ENCODE measurements at regions not wholly inside any gene's neighbourhood (a gene's known extent, or its start where the extent isn't known, plus 50 kb on each side); places are given as distances from the start of the nearest gene placed in this dataset.

DNA sequence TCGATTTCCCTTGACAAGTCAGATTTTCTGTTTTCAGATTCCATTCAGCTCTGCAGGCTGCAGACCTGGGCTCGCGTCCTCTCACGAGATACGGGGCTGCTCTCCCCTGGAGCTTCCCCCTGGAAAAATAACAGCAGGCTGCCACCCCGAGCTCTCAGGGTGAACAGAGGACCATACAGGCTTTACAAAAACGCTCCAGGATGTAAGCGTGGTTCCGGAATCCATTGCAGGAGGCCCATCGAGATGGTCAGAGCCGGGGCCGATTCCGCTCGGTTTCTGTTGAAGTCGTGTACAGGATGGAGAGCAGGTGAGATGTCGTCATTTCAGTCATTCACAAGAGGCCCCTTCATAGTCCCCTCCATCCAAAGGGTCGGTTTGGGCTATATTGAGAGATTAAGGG is 297.7 kb upstream of the IRX4 start:
- DNase-seq: no peak

DNA sequence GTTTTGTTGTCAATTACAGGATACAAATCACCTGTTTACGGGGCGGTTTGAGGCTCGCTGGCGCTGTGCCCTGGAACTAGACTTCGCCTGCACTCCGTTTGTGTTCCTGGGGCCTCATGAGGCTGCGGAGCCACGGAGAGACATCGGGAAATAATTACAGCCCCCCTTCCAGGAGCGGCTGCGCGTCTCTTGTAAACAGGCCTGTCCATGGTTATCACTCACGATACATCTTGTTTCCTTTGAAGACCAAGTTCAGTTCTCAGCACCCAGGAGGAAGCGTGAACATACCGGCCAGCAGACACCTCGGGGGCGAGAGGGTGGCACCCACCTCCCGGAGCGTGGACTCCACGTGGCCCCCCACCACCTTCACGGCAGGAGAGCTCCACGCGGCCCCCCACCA is 297.1 kb upstream of the IRX4 start:
- DNase-seq: no peak

DNA sequence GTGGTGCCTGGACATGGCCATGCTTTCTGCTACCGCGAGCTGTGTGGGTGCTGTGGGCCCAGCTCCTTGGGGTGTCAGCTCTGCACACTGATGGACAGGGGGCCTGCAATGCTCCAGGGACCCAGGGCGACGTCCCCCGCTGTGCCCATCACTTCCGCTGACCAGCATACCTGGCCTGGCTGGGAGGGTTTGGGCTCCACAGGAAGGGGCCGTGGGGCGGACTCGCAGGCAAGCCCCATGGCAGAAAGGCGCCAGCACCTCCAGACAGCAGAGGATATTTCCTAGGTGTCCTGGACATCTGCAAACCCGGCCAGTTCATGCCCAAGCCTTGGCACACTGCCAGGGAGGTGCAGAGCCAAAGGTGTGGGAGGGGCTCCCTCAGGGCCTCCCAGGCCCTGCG is 295.8 kb upstream of the IRX4 start:
- no peak for DNase-seq

DNA sequence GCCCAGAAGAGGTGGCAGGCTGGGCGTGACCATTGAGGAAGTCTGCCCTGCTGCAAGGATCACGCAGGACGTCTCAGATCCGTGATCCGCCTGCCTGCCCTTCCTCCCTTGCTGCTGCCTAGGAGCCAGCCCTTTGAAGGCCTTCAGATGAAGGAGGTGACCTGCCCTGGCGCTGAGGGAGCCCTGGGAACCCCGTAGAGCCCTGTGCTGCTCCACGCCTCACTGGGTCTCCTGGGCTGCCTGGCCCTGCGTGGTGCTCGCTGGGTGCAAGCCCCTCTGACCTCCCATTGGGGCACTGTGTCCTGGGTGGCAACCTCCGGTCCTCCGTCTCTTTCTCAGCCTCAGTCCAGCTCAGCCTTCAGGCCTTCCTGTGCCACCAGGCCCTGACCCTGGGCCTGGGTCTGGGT is 295.3 kb upstream of the IRX4 start:
- DNase-seq: no peak

DNA sequence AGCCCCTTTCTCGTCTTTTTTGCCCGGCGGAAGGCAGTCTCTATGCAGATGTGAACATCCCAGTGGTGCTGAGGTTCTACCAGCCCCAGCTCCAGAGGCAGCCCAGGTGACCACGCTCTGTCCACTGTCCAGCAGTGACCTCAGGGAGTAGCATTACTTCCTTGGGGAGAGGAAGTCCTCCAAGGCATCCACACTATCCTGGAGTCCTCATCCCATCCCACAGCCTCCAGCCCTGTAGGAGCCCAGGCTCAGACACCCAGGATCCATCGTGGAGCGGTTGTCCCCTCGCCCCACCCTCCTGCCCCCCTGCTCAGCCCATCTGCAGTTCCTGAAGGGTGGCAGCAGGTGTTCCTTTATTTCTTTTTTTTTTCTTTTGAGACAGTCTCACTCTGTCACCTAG is 294.5 kb upstream of the IRX4 start:
- no peak for DNase-seq

DNA sequence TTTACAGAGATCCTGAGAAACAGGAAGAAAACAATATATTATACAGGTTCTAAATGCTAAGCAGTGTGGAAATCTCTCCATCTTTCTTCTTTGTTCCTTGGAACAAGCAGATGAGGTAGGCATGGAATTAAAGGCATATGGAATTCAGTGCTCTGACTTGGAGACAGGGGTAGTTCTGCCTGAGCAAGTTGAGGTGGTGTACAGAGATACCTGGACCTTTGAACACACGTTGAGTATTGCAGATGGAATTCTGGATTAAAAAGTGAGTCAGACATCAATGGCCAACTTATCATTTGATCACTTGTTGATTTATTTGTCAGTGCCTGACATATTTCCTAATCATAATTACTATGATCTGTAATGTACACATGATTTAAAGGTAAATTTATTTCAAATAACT is 293.9 kb upstream of the IRX4 start:
- no peak for DNase-seq

DNA sequence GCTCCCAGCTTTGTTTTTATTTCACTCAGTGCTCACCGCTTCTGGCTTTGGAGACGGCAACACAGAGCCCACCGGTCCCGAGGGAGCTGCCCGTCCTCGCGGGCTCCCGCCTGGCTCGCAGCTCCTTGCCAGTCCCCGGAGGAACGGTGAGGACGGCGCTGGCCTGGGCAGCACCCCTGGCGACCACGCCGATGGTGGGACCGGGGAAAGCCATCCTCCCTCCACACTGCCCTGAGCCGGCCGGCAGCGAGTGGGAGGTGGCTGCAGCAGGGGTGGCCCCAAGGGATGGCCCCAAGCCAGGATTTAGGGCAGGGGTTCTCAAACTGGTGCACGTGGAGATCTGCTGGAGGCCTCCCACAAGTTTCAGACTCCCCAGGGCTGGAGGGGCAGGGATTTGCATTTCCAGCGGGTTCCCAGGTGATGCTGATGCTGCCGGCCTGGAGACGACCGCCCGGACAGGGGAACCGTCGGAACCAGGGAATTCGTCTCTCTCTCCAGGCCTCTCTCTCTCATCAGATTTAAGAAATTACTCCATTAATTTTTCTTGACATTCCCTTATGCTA is 293.2 kb upstream of the IRX4 start:
- DNase-seq: no peak

DNA sequence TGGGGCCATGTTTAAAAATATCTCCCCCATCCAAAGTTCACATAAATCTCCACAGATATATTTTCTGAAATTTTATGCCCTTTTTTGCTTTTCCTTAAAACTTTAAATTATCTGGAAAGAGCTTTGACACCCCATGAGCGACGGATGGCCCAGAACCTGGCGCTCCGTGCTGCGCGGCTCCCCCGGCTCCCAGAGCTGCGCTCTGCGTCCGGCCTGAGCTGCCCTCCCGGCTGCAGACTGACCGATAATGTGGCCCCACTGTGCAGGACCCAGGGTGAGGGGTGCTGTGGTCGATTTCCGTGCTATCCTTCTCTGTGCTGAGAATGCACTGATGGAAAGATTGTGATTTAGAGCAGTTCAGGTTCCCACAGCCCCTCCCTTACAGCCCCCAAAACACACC is 292.3 kb upstream of the IRX4 start:
- DNase-seq: no peak

DNA sequence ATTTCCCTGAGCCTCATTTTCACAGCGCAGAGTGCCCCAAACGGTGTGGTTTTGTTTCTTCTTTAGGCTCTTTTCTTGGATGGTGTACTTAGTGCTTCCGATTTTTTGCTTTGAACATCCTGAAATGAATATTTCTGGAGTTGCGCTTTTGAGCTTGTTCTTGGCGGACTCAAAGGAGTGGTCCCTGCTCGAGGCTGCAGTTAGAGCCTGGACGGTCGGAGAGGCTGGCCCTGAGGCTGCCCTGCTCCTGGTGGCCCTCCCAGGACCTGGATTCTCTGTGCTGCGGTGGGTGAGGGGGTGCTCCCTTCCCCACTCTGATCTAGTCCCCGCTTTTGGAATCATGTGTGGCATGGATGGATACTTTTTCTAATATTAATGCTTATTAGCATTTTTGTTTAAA is 291.8 kb upstream of the IRX4 start:
- no peak for DNase-seq

DNA sequence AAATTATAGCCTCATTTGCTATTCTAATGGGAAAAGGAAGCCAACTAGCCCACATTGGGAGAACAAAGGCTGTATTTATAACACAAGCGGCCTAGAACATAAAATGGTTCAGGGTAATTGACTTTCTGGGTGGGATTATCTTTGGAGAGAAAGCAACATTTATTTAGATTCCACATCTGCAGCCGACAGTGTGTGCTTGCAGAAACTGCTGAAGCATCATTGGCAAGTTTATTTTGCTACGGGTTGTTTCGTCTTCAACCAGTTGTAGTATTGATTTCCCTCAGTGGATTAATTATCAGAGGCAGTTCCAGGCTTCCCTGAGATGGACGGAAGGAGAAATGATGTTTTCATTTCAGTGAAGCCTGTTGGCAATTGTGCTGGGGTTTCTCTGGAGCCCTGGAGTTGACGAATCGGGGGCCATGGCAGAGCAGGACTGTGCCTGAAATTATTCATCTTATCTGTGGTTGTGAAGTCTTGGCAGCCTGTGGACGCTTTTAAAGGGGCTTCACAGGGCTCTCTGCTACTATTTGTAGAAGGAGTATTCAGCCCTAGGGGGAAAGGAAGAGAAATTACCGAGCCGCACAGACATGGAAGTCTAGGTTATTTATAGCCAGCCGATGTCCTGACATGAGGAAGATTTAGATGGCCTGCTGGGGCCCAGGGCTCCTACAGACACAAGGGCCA is 290.6 kb upstream of the IRX4 start:
- DNase-seq: no peak

DNA sequence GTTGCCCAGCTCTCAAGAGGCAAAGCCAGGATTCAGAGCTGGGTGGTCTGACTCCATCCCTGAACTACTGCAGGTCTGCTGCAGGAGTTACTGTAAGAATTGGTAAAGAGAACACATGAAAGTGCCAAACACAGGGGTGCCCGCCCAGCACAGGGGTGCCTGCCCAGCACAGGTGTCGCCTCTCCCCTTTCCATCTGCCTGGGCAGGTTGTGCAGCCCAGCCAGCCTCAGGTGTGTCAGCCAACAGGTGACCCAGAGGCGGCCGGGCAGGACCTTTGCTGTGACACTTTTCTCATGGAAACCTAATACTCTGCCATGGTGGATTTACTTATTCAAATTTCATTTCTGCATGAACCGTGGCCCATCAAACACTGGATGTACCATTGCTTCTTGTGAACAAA is 289.7 kb upstream of the IRX4 start:
- no peak for DNase-seq

DNA sequence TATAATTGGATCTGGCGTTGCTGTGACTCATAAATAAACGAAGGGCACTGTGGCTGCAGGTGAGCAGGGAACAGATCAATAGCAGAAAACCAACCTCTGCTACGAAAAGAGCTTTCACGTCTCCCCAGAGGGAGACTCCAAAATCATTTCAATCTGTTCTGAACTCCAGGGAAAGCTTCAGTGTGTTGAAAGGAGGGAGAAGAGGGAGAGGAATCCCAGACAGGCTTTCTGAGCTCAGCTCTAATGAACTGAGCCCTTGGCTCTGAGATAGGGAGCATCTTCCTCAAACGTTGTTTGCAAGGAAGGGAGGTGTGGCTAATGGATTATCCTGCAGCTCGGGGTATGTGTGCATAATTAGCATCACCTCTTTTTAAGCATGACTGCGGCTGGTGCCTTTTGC is 288.0 kb upstream of the IRX4 start:
- DNase-seq: no peak

DNA sequence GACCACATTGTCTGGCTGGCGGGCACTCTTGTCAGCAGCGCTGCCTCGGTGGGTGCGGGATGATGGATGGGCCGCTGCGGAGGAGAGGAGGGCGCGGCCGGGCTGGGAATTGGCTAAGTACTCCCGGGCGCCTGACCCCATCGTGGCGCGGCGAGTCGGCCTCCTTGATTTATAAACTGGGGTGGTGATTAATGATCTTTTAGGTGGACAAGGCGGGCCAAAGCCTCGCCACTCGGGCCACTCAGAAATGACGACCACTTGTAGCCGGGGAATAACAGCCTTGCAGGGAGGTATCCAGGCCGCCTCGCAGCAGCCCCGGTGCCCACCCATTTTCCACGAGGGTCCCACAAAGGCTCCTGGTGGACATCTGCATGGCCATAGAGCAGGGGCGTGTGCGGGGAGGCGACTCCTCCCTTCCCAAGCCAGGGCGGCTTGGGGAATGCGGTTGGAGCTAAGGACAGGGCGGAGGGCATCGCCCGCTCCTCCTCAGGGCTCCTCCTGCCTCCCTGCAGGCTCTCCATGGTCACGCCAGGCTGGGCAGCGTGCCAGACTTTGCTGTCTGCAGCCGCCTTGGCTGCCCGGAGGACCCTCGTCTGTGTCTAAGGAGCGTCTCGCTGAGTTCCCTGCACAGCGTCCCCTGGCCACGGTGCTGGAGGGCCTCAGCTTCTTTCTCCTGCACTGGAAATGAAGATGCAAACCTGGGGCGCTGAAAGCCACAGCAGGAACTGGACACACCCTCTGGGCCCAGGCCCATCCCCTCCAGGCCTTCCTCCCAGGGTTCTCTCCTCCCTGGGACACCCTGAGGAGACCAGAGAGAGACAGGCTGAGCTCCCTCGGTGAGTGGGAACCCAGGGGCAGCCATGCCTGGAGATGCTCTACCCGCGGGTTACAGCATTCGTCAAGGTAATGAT is 287.4 kb upstream of the IRX4 start:
- no peak for DNase-seq

DNA sequence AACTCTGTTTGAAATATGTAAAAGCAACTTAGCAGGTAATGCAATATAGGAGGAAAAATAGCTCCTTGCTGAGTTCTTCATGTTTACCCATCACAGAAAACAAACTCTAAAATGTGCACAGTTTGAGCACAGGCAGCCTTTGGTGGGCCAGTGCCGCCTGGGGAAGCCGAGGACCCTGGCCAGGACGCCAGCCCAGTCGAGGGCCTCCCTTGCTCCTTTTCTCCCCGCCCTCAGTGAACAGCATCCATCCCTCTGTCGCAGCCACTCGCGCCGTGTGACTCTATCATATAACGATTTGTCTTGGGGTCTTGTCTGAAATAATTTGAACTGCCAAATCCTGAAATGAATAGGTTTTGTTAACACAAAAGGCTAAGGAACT is 286.7 kb upstream of the IRX4 start:
- DNase-seq: no peak

DNA sequence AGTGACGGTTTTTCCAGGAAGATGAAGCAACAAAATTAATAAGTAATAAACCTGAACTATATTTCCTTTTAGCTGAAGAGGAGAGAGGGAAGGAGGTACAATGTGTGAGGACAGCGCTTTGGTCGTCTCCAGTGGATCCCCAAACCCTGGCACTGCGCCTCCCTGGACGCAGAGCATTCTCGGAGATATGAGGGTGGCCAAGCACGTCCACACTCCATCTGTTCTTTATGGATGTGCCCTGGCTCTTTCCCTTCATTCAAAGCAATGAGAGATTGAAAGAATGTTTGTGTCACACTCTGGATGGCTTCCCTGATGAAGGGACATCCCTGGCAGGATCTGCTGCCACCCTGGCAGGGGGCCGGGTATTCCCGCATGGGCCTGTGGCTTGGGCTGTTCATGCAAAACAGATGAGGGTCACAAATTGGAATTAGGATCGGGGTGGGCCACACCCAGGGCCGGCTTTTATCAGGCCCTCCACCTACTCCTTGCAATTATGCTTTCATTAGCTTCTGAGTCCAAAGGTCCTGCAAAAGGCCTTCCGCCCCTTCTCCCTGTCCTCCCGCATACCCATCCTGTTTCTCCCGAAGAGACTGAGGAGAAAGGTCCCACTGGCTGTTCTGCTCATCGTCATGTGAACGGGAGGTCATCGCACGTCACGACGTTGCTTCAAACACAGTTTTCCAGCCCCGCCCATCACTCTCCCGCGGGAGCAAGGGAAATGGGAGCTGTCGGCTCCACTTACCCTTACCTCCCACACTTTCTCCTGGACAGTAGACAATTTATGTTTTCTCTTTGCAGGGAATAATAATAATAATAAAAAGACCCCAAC is 286.1 kb upstream of the IRX4 start:
- no peak for DNase-seq

DNA sequence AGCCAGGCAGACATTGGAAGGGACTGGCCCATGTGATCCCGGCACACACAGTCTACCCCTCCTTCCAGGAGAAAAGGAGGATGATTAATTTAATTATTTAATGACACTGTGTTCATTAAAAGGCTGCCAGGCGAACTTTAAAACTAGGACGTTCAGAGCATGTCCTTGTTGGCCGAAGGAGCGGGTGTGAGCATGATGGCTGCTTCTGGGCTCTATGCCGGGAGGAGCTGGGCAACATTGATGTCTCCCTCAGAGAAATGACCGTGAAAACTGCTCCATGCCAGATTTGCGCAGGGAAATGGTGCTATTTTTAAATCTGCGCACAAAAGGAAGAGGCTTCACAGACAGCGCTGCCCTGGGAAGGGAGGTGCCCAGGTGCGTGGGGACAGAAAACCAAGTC is 284.9 kb upstream of the IRX4 start:
- DNase-seq: no peak

DNA sequence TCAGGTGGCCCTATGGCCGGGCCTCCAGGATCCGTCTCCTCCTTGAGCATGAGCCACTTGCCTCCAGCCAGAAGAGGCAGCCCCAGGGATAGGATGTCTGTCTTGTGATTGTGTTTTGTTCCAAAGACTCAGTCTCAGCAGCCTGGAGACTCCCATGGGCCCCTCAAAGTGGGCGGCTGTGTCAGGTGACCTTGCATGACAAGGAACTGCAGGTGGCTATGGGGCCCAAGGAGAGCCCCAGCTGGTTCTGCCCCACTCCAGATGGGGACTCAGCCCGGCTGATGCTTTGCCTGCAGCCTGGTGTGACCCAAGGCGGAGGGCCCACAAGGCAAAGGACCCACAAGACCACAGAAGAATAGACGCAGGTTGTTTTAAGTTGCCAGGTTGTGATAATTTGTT is 284.3 kb upstream of the IRX4 start:
- DNase-seq: no peak

DNA sequence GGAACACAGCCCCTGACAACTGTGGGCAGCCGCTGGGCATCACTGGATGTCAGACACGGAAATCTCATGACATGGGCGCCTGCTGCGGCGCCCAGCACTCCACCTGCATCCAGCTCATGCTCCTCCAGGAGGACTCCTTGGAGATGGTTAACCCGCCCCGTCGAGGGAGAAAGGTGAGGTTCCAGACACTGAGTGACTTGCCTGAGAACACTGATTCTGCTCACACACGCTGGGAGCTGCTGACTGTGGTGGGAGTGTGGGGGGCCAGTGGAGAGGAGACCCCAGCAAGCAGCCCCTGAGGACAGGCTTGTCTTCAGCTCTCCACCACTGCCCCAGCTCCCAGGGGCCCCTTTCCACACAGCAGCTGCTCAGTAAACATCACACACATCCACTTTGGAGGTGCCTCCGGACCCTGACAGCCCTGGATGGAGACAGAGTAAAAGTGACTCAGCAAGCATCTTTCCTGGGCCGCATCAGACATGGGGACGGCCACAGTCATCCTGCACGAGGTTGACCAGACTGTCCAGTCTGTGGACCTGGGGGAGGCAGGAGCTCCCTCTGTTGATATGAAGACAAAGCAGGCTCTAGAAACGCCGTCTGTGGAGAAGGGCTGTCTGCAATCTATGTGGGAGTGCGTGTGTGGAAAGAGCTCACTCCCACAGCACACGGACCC is 283.7 kb upstream of the IRX4 start:
- no peak for DNase-seq

DNA sequence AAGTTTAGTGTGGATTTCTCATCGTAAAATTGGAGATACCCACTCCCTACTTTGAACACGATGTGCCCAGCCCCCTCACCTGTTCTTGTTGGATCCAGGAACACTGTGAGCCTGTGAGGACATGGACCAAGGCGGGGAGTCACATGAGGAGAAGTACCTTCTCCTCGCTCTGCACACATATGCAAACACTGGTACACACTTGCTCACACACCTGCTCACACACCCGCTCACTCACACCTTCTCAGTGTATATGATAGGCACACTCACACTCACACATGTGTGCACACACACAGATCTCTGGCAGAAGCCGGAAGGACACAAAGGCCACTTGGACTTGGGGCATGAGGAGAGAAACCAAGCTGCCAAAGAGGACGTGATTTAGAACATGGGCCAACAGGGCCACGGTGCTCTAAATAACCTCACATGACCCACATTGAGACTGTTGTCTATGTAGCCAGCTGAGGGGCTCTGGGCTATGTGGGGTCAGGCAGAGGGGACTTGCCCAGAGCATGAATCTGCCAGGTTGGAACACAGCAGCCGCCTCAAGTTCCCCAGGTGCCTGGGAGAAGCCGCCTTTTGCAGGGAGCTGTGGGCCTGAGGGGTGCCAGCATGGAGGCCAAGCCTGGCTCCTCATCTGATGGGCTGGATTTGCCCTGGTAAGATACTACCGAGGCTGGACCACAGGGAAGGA is 283.0 kb upstream of the IRX4 start:
- DNase-seq: no peak

DNA sequence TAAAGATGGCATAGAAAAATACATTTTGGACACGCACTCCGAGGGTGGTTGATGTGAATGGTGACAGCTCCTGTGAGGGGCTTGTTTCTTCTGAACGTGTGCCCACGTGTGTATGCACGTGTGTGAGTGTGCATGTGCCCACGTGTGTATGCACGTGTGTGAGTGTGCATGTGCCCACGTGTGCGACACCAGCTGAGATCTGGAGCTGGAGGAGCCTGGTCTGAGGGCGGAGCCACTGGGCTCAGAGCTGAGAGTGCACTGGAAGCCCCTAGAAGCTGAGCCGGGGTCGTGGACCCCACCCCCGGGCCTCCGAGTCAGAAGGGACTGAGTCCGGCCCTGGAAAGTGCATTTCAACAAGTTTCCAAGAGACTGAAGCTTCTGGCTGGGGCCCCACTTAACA is 282.5 kb upstream of the IRX4 start:
- no peak for DNase-seq

DNA sequence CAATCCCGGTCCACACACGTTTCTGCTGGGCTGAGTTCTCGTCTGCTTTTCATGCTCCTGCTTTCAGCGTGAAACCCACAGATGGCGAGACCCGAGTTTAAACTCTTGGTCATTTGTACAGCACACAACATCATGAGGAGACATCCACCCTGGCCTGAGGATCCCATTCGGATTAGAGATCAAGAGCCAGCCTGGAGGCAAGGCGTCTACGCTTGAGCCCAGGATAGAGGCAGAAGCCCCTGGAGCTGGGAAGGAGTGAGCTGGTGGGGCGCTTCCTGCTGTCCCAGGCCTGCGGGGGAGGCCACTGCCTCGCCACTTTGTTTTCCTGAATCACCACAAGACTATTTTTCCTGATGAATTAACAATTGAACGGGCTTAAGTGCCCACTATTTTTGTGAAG is 281.9 kb upstream of the IRX4 start:
- DNase-seq: no peak

DNA sequence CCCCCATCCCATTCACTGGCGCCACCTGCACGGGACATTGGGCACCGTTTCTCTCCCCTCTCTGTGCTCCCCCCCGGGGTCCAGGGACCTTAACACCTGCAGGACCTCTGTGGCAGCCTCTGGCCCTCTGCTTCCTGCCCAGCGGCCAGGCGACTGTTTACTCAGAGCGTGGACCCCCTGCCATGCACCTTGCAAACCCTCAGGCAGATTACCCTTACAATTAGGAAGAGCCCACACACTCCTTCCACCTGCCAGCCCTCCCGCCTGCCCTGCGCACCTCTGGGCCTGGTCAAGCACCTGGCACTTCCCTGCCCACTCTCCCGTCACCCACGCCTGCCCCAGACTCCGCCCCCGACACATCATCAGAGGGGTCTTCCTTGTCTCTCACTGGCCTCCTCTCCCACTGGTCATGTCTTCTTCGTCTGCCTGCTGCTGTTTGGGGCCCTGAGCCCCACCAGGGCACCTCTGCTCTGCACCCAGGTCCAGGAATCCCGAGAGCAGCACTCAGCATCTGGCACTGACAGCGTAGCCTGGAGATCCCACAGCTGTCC is 281.3 kb upstream of the IRX4 start:
- DNase-seq: no peak

Data from activated CD4-positive, alpha-beta T cell treated with anti-CD3 and anti-CD28 coated beads for 1 hour (primary cell).